HFF-Myc (cell line): ENCODE measurements at regions not wholly inside any gene's neighbourhood (a gene's known extent, or its start where the extent isn't known, plus 50 kb on each side); places are given as distances from the start of the nearest gene placed in this dataset.
A peak's percentile ranks its signal among the peaks of the same experiment; 100 is the strongest.

Experiments
- DNase-seq: peaks from one replicate; pipeline ENCODE4 v3.0.0-alpha.2; 2011; ENCODE audit warnings: low read depth; ENCODE audit errors: extremely low read depth
- H3K4me3 ChIP-seq: replicated peaks from 2 replicates; pipeline ENCODE4 v1.5.1; 2011; ENCODE audit warnings: low read depth, mild to moderate bottlenecking, control low read depth, low read length
- CTCF ChIP-seq: IDR thresholded peaks from 2 replicates; pipeline ENCODE4 v1.5.1; 2012; ENCODE audit warnings: mild to moderate bottlenecking, low read depth, low read length, control low read depth; ENCODE audit errors: missing control alignments

GRCh38 chr12:67826946-67827720 lies 162.1 kb upstream of the IFNG-AS1 start:
- peak overlapping the region; percentile 40 for H3K4me3 ChIP-seq
- no peak for DNase-seq

GRCh38 chr12:67827820-67828383 lies 161.3 kb upstream of the IFNG-AS1 start:
- DNase-seq = peak; percentile 86

More at GRCh38 chr12:67826946-67827720, 162.1 kb upstream of the IFNG-AS1 start:
- TF ChIP-seq CTCF = no peak

GRCh38 chr12:67829896-67830295 lies 159.4 kb upstream of the IFNG-AS1 start:
- H3K4me3 ChIP-seq = no peak overlapping the region
- TF ChIP-seq CTCF = no peak
- DNase-seq = no peak

More at GRCh38 chr12:67827820-67828383, 161.3 kb upstream of the IFNG-AS1 start:
- no peak for TF ChIP-seq CTCF
- H3K4me3 ChIP-seq = peak overlapping the region; percentile 40

GRCh38 chr12:67832155-67832554 lies 157.1 kb upstream of the IFNG-AS1 start:
- TF ChIP-seq CTCF = no peak
- no peak for DNase-seq
- H3K4me3 ChIP-seq = no peak overlapping the region

GRCh38 chr12:67833602-67834001 lies 155.6 kb upstream of the IFNG-AS1 start:
- no peak for DNase-seq
- TF ChIP-seq CTCF = no peak
- no peak overlapping the region for H3K4me3 ChIP-seq

GRCh38 chr12:67837876-67838275 lies 151.4 kb upstream of the IFNG-AS1 start:
- H3K4me3 ChIP-seq = no peak overlapping the region
- TF ChIP-seq CTCF = no peak
- no peak for DNase-seq

GRCh38 chr12:67842124-67842523 lies 147.1 kb upstream of the IFNG-AS1 start:
- no peak for DNase-seq
- H3K4me3 ChIP-seq = no peak overlapping the region
- no peak for TF ChIP-seq CTCF
